IMR-90 (cell line): ENCODE measurements at regions not wholly inside any gene's neighbourhood (a gene's known extent, or its start where the extent isn't known, plus 50 kb on each side); places are given as distances from the start of the nearest gene placed in this dataset.

Experiments used
- ATAC-seq: fragments of 200-7000 bp; cut with Tn5 transposase; 2 replicates; pipeline ENCODE4 v1.9.1; 2020; ENCODE audit warnings: low read depth, mild to moderate bottlenecking, moderate library complexity
- BruUV-seq: library from RNA; stranded (reverse); fragments of 400-500 nt; replicated peaks from 2 replicates; lab custom pipeline; 2021; lab: Mats Ljungman, UMichigan
- CTCF ChIA-PET: fragments of 300-600 bp; formaldehyde crosslinking; extraction: SDS; loops from one replicate; lab custom pipeline; 2021; ENCODE audit warnings: antibody characterized with exemption; lab: Yijun Ruan, JAX
- POLR2A ChIA-PET: fragments of 300-600 bp; sonication (Branson Sonifier 250); formaldehyde crosslinking; loops from one replicate; lab custom pipeline; 2022; ENCODE audit warnings: antibody characterized with exemption; ENCODE audit not compliant: unreplicated experiment; lab: Charles Lee
- DNase-seq: peaks from one replicate; pipeline ENCODE4 v3.0.0; 2013
- H2AFZ ChIP-seq: replicated peaks from 2 replicates; pipeline ENCODE3; 2013; ENCODE audit warnings: low read length, mild to moderate bottlenecking; ENCODE audit not compliant: poor library complexity
- H2AK5ac ChIP-seq: 2 replicates; pipeline ENCODE4 v1.6.1; 2013; ENCODE audit warnings: low read depth, low read length, inconsistent platforms
- H2AK9ac ChIP-seq: replicated peaks from 2 replicates; pipeline ENCODE3; 2013; ENCODE audit warnings: mild to moderate bottlenecking, low read depth, low read length, moderate library complexity; ENCODE audit not compliant: poor library complexity
- H2BK120ac ChIP-seq: 2 replicates; pipeline ENCODE4 v1.6.1; 2013; ENCODE audit warnings: low read depth, low read length, inconsistent platforms
- H2BK15ac ChIP-seq: 3 replicates; pipeline ENCODE4 v1.6.1; 2013; ENCODE audit warnings: low read depth, low read length, inconsistent platforms
- H2BK20ac ChIP-seq: 2 replicates; pipeline ENCODE4 v1.6.1; 2013; ENCODE audit warnings: low read depth, mild to moderate bottlenecking, inconsistent platforms, low read length, moderate library complexity
- H2BK5ac ChIP-seq: 2 replicates; pipeline ENCODE4 v1.6.1; 2013; ENCODE audit warnings: mild to moderate bottlenecking, low read depth, low read length, inconsistent platforms; ENCODE audit not compliant: poor library complexity, severe bottlenecking
- H3K14ac ChIP-seq: replicated peaks from 2 replicates; pipeline ENCODE4 v1.6.1; 2013; ENCODE audit warnings: low read depth, low read length, inconsistent platforms
- H3K18ac ChIP-seq: 2 replicates; pipeline ENCODE4 v1.6.1; 2013; ENCODE audit warnings: low read depth, low read length, control low read depth
- H3K23ac ChIP-seq: 2 replicates; pipeline ENCODE4 v1.6.1; 2013; ENCODE audit warnings: low read depth, low read length, inconsistent platforms
- H3K27ac ChIP-seq: 2 replicates; pipeline ENCODE4 v1.5.1; 2013; ENCODE audit warnings: mild to moderate bottlenecking, control low read depth, low read length; ENCODE audit not compliant: insufficient read depth
- H3K27me3 ChIP-seq: 2 replicates; pipeline ENCODE4 v1.6.1; 2013; ENCODE audit warnings: low read length; ENCODE audit not compliant: control insufficient read depth, insufficient read depth
- H3K36me3 ChIP-seq: 2 replicates; pipeline ENCODE4 v1.6.1; 2013; ENCODE audit warnings: low read length, mixed read lengths; ENCODE audit not compliant: control insufficient read depth, insufficient read depth
- H3K4ac ChIP-seq: 2 replicates; pipeline ENCODE4 v1.6.1; 2013; ENCODE audit warnings: low read depth, low read length, inconsistent platforms
- H3K4me1 ChIP-seq: 2 replicates; pipeline ENCODE4 v1.6.1; 2013; ENCODE audit warnings: low read length, mixed read lengths; ENCODE audit not compliant: control insufficient read depth, insufficient read depth
- H3K4me2 ChIP-seq: 2 replicates; pipeline ENCODE4 v1.6.1; 2013; ENCODE audit warnings: low read depth, mild to moderate bottlenecking, control low read depth, low read length, moderate library complexity
- H3K4me3 ChIP-seq: 2 replicates; pipeline ENCODE4 v1.5.1; 2013; ENCODE audit warnings: low read depth, mild to moderate bottlenecking, control low read depth, low read length, moderate library complexity; ENCODE audit not compliant: insufficient read depth
- H3K56ac ChIP-seq: 2 replicates; pipeline ENCODE4 v1.6.1; 2013; ENCODE audit warnings: low read length, inconsistent platforms; ENCODE audit not compliant: insufficient read depth; ENCODE audit errors: extremely low read depth
- H3K79me1 ChIP-seq, 2 experiments: 2 replicates each; pipeline ENCODE4 v1.6.1; 2013; ENCODE audit warnings: low read length in 2 of 2, inconsistent platforms in 1 of 2, low read depth in 1 of 2
- H3K9ac ChIP-seq: 2 replicates; pipeline ENCODE4 v1.6.1; 2013; ENCODE audit warnings: low read depth, low read length, control low read depth
- H3K9me1 ChIP-seq: 2 replicates; pipeline ENCODE4 v1.6.1; 2013; ENCODE audit warnings: low read length, inconsistent platforms; ENCODE audit not compliant: insufficient read depth
- H3K9me3 ChIP-seq: 2 replicates; pipeline ENCODE4 v1.6.1; 2013; ENCODE audit warnings: low read length; ENCODE audit not compliant: control insufficient read depth, insufficient read depth
- H4K20me1 ChIP-seq: 2 replicates; pipeline ENCODE4 v1.6.1; 2013; ENCODE audit warnings: low read length, inconsistent platforms; ENCODE audit not compliant: insufficient read depth
- H4K5ac ChIP-seq: 2 replicates; pipeline ENCODE4 v1.6.1; 2013; ENCODE audit warnings: mild to moderate bottlenecking, low read depth, low read length, control low read depth
- H4K8ac ChIP-seq, 2 experiments: 2 replicates each; pipeline ENCODE4 v1.6.1; 2013; ENCODE audit warnings: low read depth in 2 of 2, low read length in 2 of 2, control low read depth in 1 of 2, inconsistent platforms in 1 of 2
- H4K91ac ChIP-seq: 2 replicates; pipeline ENCODE4 v1.6.1; 2013; ENCODE audit warnings: low read depth, low read length, inconsistent platforms; ENCODE audit not compliant: insufficient read depth
- BHLHE40 ChIP-seq: fragments of 150-350 bp; IDR thresholded peaks from 2 replicates; pipeline ENCODE4 v1.6.1; 2016; ENCODE audit warnings: mild to moderate bottlenecking, low read depth, low read length
- CEBPB ChIP-seq: IDR thresholded peaks from 2 replicates; pipeline ENCODE4 v1.6.1; 2012; ENCODE audit warnings: low read depth, low read length, improper control_type of control experiment
- CHD1 ChIP-seq: IDR thresholded peaks from 2 replicates; pipeline ENCODE4 v1.6.1; 2012; ENCODE audit warnings: low read depth, low read length, improper control_type of control experiment
- FOS ChIP-seq: fragments of 150-350 bp; IDR thresholded peaks from 2 replicates; pipeline ENCODE4 v1.6.1; 2016; ENCODE audit warnings: low read depth, low read length
- MAFK ChIP-seq: IDR thresholded peaks from 2 replicates; pipeline ENCODE4 v1.6.1; 2012; ENCODE audit warnings: low read depth, low read length, improper control_type of control experiment
- MAZ ChIP-seq: IDR thresholded peaks from 2 replicates; pipeline ENCODE4 v1.6.1; 2012; ENCODE audit warnings: low read depth, mild to moderate bottlenecking, low read length, improper control_type of control experiment, moderate library complexity, borderline replicate concordance
- NFE2L2 ChIP-seq: fragments of 150-350 bp; IDR thresholded peaks from 2 replicates; pipeline ENCODE4 v1.6.1; 2016; ENCODE audit warnings: low read depth, mild to moderate bottlenecking, low read length
- POLR2A ChIP-seq: IDR thresholded peaks from 2 replicates; pipeline ENCODE4 v1.6.1; 2012; ENCODE audit warnings: mild to moderate bottlenecking, low read depth, low read length
- RAD21 ChIP-seq: IDR thresholded peaks from 2 replicates; pipeline ENCODE4 v1.6.1; 2012; ENCODE audit warnings: low read length, improper control_type of control experiment
- RFX5 ChIP-seq: IDR thresholded peaks from 2 replicates; pipeline ENCODE4 v1.8.0; 2012; ENCODE audit warnings: low read depth, mild to moderate bottlenecking, low read length, moderate library complexity
- SMC3 ChIP-seq: fragments of 150-350 bp; IDR thresholded peaks from 2 replicates; pipeline ENCODE4 v1.6.1; 2016; ENCODE audit warnings: low read depth, mild to moderate bottlenecking, antibody characterized with exemption, low read length, moderate library complexity
- whole genome bisulfite sequencing, 2 experiments: methylation state at CpG; one replicate each; pipeline versions ENCODE4 v1.1.5 to v1.1.7; 2013; ENCODE audit warnings: missing lambda C conversion rate in 2 of 2; ENCODE audit not compliant: insufficient read length in 1 of 2; ENCODE audit errors: extremely low coverage in 2 of 2; 5-methylcytosine and 5-hydroxymethylcytosine counted together
- dilution Hi-C: fragments of 300-500 bp; cut with HindIII; formaldehyde crosslinking; loops from one replicate; pipeline ENCODE4 v1.14.3; 2018; ENCODE audit warnings: low sequenced_read_pairs; ENCODE audit not compliant: unreplicated experiment
- in situ Hi-C: fragments of 300-500 bp; cut with MboI; formaldehyde crosslinking; loops from 3 replicates; pipeline ENCODE4 v1.14.3; 2019; ENCODE audit warnings: low sequenced_read_pairs, inconsistent platforms, mixed read lengths
- intact Hi-C: fragments of 100-400 bp; cut with micrococcal nuclease; formaldehyde crosslinking; loops from 2 replicates; pipeline ENCODE4 v1.10.0; 2022
- TF ChIP-seq, protein P1 (sequence below): conservative IDR thresholded peaks from 2 replicates; pipeline ENCODE4 v1.5.1; 2012; ENCODE audit warnings: mild to moderate bottlenecking, low read depth, low read length, improper control_type of control experiment
- TF ChIP-seq, protein P2 (sequence below): fragments of 150-350 bp; IDR thresholded peaks from 2 replicates; pipeline ENCODE4 v1.6.1; 2016; ENCODE audit warnings: low read depth, mild to moderate bottlenecking, low read length, moderate library complexity, borderline replicate concordance
- TF ChIP-seq, protein P3 (sequence below): fragments of 150-350 bp; IDR thresholded peaks from 2 replicates; pipeline ENCODE4 v1.6.1; 2017; ENCODE audit warnings: mild to moderate bottlenecking, antibody characterized with exemption, low read length, low read depth

DNA sequence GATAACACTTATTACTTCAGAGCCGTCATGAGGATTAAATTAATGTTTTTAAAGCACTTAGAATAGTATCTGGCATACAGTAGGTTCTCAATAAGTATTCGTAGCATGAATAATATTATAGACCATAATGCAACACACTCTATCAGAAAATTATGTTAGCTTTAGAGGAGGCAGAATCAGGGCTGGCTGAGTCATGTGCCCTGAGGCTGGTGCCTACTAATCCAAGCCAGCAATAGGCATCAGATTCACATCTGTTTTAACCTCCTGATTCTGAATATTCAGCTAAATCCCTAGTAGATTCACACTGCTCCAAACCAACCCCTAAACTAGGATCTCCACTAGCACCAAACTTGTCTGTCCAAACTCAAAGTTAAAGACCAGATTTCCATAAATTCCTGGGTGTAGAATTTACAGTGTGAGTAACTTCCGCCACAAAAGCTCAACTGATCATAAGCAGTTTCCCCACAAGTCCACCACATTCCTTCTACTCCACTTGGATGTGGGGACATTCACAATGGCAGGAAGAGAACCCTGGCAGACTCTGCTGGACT lies 170.0 kb upstream of the DAPK1 start:
- TF ChIP-seq, protein P1, sequence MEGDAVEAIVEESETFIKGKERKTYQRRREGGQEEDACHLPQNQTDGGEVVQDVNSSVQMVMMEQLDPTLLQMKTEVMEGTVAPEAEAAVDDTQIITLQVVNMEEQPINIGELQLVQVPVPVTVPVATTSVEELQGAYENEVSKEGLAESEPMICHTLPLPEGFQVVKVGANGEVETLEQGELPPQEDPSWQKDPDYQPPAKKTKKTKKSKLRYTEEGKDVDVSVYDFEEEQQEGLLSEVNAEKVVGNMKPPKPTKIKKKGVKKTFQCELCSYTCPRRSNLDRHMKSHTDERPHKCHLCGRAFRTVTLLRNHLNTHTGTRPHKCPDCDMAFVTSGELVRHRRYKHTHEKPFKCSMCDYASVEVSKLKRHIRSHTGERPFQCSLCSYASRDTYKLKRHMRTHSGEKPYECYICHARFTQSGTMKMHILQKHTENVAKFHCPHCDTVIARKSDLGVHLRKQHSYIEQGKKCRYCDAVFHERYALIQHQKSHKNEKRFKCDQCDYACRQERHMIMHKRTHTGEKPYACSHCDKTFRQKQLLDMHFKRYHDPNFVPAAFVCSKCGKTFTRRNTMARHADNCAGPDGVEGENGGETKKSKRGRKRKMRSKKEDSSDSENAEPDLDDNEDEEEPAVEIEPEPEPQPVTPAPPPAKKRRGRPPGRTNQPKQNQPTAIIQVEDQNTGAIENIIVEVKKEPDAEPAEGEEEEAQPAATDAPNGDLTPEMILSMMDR = no peak
- TF ChIP-seq NFE2L2 (no peak), RAD21 (no peak), RFX5 (no peak), CEBPB (no peak), BHLHE40 (no peak), POLR2A (no peak), FOS (no peak), MAZ (no peak), SMC3 (no peak), MAFK (no peak), CHD1 (no peak)
- TF ChIP-seq, protein P2, sequence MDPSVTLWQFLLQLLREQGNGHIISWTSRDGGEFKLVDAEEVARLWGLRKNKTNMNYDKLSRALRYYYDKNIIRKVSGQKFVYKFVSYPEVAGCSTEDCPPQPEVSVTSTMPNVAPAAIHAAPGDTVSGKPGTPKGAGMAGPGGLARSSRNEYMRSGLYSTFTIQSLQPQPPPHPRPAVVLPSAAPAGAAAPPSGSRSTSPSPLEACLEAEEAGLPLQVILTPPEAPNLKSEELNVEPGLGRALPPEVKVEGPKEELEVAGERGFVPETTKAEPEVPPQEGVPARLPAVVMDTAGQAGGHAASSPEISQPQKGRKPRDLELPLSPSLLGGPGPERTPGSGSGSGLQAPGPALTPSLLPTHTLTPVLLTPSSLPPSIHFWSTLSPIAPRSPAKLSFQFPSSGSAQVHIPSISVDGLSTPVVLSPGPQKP = no peak
- TF ChIP-seq, protein P3, sequence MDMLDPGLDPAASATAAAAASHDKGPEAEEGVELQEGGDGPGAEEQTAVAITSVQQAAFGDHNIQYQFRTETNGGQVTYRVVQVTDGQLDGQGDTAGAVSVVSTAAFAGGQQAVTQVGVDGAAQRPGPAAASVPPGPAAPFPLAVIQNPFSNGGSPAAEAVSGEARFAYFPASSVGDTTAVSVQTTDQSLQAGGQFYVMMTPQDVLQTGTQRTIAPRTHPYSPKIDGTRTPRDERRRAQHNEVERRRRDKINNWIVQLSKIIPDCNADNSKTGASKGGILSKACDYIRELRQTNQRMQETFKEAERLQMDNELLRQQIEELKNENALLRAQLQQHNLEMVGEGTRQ = no peak
- no peak for DNase-seq
- H3K27ac ChIP-seq = no peak overlapping the region

More for the DNA sequence above, 170.0 kb upstream of the DAPK1 start:
- Histone ChIP-seq H2AK5ac (no peak overlapping the region), H3K36me3 (no peaks in the 10 kb centered on the region), H3K18ac (no peak overlapping the region), H4K8ac (no peak overlapping the region), H3K23ac (no peak overlapping the region), H3K9me3 (peaks cover 20% of the 10 kb centered on the region), H2BK20ac (no peak overlapping the region), H2AK9ac (no peak overlapping the region), H3K56ac (no peak overlapping the region), H4K5ac (no peak overlapping the region), H4K91ac (no peak overlapping the region), H3K14ac (no peak overlapping the region), H3K9me1 (no peaks in the 10 kb centered on the region), H3K4me3 (no peak overlapping the region), H3K9ac (no peak overlapping the region), H3K4me2 (no peak overlapping the region), H3K4ac (no peak overlapping the region), H2BK5ac (no peak overlapping the region), H3K79me1 (no peaks in the 10 kb centered on the region), H3K27me3 (0 out of 2 replicates have a peak, but pooled peaks cover 2% of the 10 kb centered on the region), H3K4me1 (no peaks in the 10 kb centered on the region), H4K20me1 (no peaks in the 10 kb centered on the region), H2AFZ (no peak overlapping the region), H2BK120ac (no peak overlapping the region), H2BK15ac (no peak overlapping the region; the same call in 2 of the 3 replicates)
- dilution Hi-C loops (no loop called here), in situ Hi-C loops (loop anchor here (5.0 to 10.0 kb wide), 3 partner anchors 383 to 890 kb away; partner anchors contain the start of gene GAS1), intact Hi-C loops (loop anchor here (10.0 kb wide), 1 partner anchor 533 kb away; no protein-coding TSS in a partner anchor)
- ATAC-seq = no peak
- WGBS, 2 experiments = no CpG with 5 or more reads among the region's 3 CpGs
- ChIA-PET CTCF (no interaction called here), POLR2A (no interaction called here)
- BruUV-seq = no TSS peak
